ENCODE measurements at regions not wholly inside any gene's neighbourhood (a gene's known extent, or its start where the extent isn't known, plus 50 kb on each side); places are given as distances from the start of the nearest gene placed in this dataset.

- no peak overlapping the region for H3K27ac ChIP-seq (replicated peaks)
- no peaks in the 10 kb centered on the region for H3K36me3 ChIP-seq
- H3K9me3 ChIP-seq (replicated peaks): peaks cover 6% of the 10 kb centered on the region
- no peaks in the 10 kb centered on the region for H3K4me1 ChIP-seq
- no peak overlapping the region for H3K4me3 ChIP-seq
- intact Hi-C loops (cut with micrococcal nuclease): no loop called here
- DNase-seq: no peak
- no peaks in the 10 kb centered on the region for H3K27me3 ChIP-seq (ENCODE audit: low read depth)
- TF ChIP-seq CTCF (IDR thresholded peaks at IDR 0.05; ENCODE audit: borderline replicate concordance): no peak
Measured at GRCh38 chr2:225100856-225101294, 58.6 kb upstream of the DOCK10 start.

GRCh38 chr2:225100269-225100668 is 58.0 kb upstream of the DOCK10 start:
- no peaks in the 10 kb centered on the region for H3K27me3 ChIP-seq (ENCODE audit: low read depth)
- H3K4me1 ChIP-seq: no peaks in the 10 kb centered on the region
- TF ChIP-seq CTCF (IDR thresholded peaks at IDR 0.05; ENCODE audit: borderline replicate concordance): no peak
- no peaks in the 10 kb centered on the region for H3K36me3 ChIP-seq
- no peak for DNase-seq
- H3K9me3 ChIP-seq (replicated peaks): peaks cover 6% of the 10 kb centered on the region
- intact Hi-C loops (cut with micrococcal nuclease): no loop called here
- H3K4me3 ChIP-seq: no peak overlapping the region
- H3K27ac ChIP-seq (replicated peaks): no peak overlapping the region

- H3K27me3 ChIP-seq (ENCODE audit: low read depth): no peaks in the 10 kb centered on the region
- H3K36me3 ChIP-seq: no peaks in the 10 kb centered on the region
- H3K27ac ChIP-seq (replicated peaks): no peak overlapping the region
- intact Hi-C loops (cut with micrococcal nuclease): no loop called here
- no peak for DNase-seq
- no peak for TF ChIP-seq CTCF (IDR thresholded peaks at IDR 0.05; ENCODE audit: borderline replicate concordance)
- H3K9me3 ChIP-seq (replicated peaks): peaks cover 6% of the 10 kb centered on the region
- H3K4me1 ChIP-seq: no peaks in the 10 kb centered on the region
- H3K4me3 ChIP-seq: no peak overlapping the region
Measured at GRCh38 chr2:225097035-225097434, 54.8 kb upstream of the DOCK10 start.

Data from left ventricle myocardium inferior (tissue), 1 donor.